DND-41 (cell line): ENCODE measurements at regions not wholly inside any gene's neighbourhood (a gene's known extent, or its start where the extent isn't known, plus 50 kb on each side); places are given as distances from the start of the nearest gene placed in this dataset.

Source experiments
- ATAC-seq: fragments of 200-7000 bp; cut with Tn5 transposase; 3 replicates; pipeline ENCODE4 v1.9.1; 2021; ENCODE audit warnings: low read depth; ENCODE audit not compliant: insufficient read depth
- DNase-seq: peaks from one replicate; pipeline ENCODE4 v3.0.0-alpha.2; 2020
- H2AFZ ChIP-seq: 2 replicates; pipeline ENCODE4 v1.6.0; 2012; ENCODE audit warnings: low read depth, low read length
- H3K27ac ChIP-seq: 2 replicates; pipeline ENCODE4 v1.5.1; 2012; ENCODE audit warnings: low read length, inconsistent platforms
- H3K27me3 ChIP-seq: fragments of 200-600 bp; sonication (generic); 2 replicates; pipeline ENCODE4 v1.6.0; 2012; ENCODE audit warnings: low read length, mild to moderate bottlenecking, inconsistent platforms; ENCODE audit not compliant: insufficient read depth, poor library complexity
- H3K36me3 ChIP-seq: 2 replicates; pipeline ENCODE4 v1.5.1; 2012; ENCODE audit warnings: low read length, inconsistent platforms; ENCODE audit not compliant: insufficient read depth
- H3K4me1 ChIP-seq: 2 replicates; pipeline ENCODE4 v1.5.1; 2012; ENCODE audit warnings: mild to moderate bottlenecking, low read length; ENCODE audit not compliant: insufficient read depth
- H3K4me2 ChIP-seq: 2 replicates; pipeline ENCODE4 v1.6.0; 2012; ENCODE audit warnings: mild to moderate bottlenecking, moderate library complexity, low read length, inconsistent platforms; ENCODE audit not compliant: insufficient read depth
- H3K4me3 ChIP-seq, 2 experiments: fragments of 200-600 bp in 1 of 2; shearing (Covaris generic) in 1 of 2; 2 replicates each; pipeline ENCODE4 v1.5.1; 2012 to 2016; ENCODE audit warnings: inconsistent platforms in 2 of 2, low read length in 2 of 2, mild to moderate bottlenecking in 2 of 2, low read depth in 1 of 2, moderate library complexity in 1 of 2
- H3K79me2 ChIP-seq: 2 replicates; pipeline ENCODE4 v1.6.0; 2012; ENCODE audit warnings: low read length, inconsistent platforms; ENCODE audit not compliant: insufficient read depth
- H3K9ac ChIP-seq: 2 replicates; pipeline ENCODE4 v1.6.0; 2012; ENCODE audit warnings: low read depth, mild to moderate bottlenecking, inconsistent platforms, low read length, moderate library complexity
- H3K9me3 ChIP-seq: 2 replicates; pipeline ENCODE4 v1.5.1; 2012; ENCODE audit warnings: low read length, moderate library complexity, mild to moderate bottlenecking, inconsistent platforms; ENCODE audit not compliant: insufficient read depth, severe bottlenecking
- H4K20me1 ChIP-seq: 2 replicates; pipeline ENCODE4 v1.6.0; 2012; ENCODE audit warnings: low read length; ENCODE audit not compliant: insufficient read depth
- CTCF ChIP-seq: IDR thresholded peaks from 2 replicates; pipeline ENCODE4 v1.5.1; 2012; ENCODE audit warnings: borderline replicate concordance, low read length, moderate library complexity, mild to moderate bottlenecking; ENCODE audit not compliant: poor library complexity, severe bottlenecking; ENCODE audit errors: extremely low read depth
- EZH2 ChIP-seq: IDR thresholded peaks from 3 replicates; pipeline ENCODE4 v1.6.1; 2012; ENCODE audit warnings: borderline replicate concordance, low read depth, mild to moderate bottlenecking, moderate library complexity, low read length, inconsistent platforms; ENCODE audit not compliant: severe bottlenecking

DNA sequence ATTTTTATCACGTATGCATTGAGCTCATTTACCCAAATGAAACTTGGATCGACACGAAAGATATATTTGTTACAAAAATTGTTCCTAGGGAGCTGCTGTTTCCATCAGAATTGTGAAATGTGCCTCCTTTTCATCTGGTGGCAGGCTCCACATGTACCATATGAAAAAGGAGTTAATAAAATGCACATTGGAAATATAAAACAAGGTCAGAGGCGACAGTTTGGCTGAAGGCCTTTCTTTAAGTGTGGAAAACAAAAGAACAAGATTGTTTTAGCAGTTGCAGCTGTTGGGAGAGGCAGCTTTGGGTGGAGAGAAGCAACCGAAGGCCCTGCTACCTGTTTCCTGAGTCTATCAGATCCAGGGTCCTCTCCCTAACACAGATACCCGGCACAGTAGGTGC is 334.5 kb upstream of the NT5E start:
- H2AFZ ChIP-seq, result no peak overlapping the region
- no peak overlapping the region for H3K9ac ChIP-seq
- no peaks in the 10 kb centered on the region for H3K4me1 ChIP-seq
- no peak overlapping the region for H3K4me3 ChIP-seq
- no peak overlapping the region for H3K4me2 ChIP-seq
- H3K27me3 ChIP-seq, result no peaks in the 10 kb centered on the region
- no peaks in the 10 kb centered on the region for H3K9me3 ChIP-seq
- H3K27ac ChIP-seq, result no peak overlapping the region
- no peak for ATAC-seq
- no peaks in the 10 kb centered on the region for H3K36me3 ChIP-seq
- H3K79me2 ChIP-seq, result no peaks in the 10 kb centered on the region
- H4K20me1 ChIP-seq, result no peaks in the 10 kb centered on the region
- DNase-seq, result no peak
- no peak for TF ChIP-seq EZH2
- no peak for TF ChIP-seq CTCF

GRCh38 chr6:85114581-85114935 is 335.3 kb upstream of the NT5E start:
- Histone ChIP-seq H3K4me2 (no peak overlapping the region), H3K4me3 (no peak overlapping the region), H3K27me3 (no peaks in the 10 kb centered on the region), H2AFZ (no peak overlapping the region), H3K4me1 (no peaks in the 10 kb centered on the region), H3K36me3 (no peaks in the 10 kb centered on the region), H3K27ac (no peak overlapping the region), H3K9me3 (no peaks in the 10 kb centered on the region), H4K20me1 (no peaks in the 10 kb centered on the region), H3K9ac (no peak overlapping the region), H3K79me2 (no peaks in the 10 kb centered on the region)
- DNase-seq (no peak), ATAC-seq (no peak)
- no peak for TF ChIP-seq EZH2
- no peak for TF ChIP-seq CTCF

- no peak for TF ChIP-seq EZH2
- TF ChIP-seq CTCF, result no peak
- H3K4me2 ChIP-seq, result no peak overlapping the region
- no peak overlapping the region for H2AFZ ChIP-seq
These were observed 335.8 kb upstream of the NT5E start for GRCh38 chr6:85113934-85114580.

GRCh38 chr6:85112540-85112939 is 337.3 kb upstream of the NT5E start:
- Histone ChIP-seq H3K27me3 (no peaks in the 10 kb centered on the region), H3K9ac (no peak overlapping the region), H3K4me3 (no peak overlapping the region), H3K27ac (no peak overlapping the region), H4K20me1 (no peaks in the 10 kb centered on the region), H2AFZ (no peak overlapping the region), H3K4me2 (no peak overlapping the region), H3K36me3 (no peaks in the 10 kb centered on the region), H3K4me1 (no peaks in the 10 kb centered on the region), H3K9me3 (no peaks in the 10 kb centered on the region), H3K79me2 (no peaks in the 10 kb centered on the region)
- no peak for TF ChIP-seq CTCF
- TF ChIP-seq EZH2, result no peak
- ATAC-seq, result no peak
- DNase-seq, result no peak

More at GRCh38 chr6:85113934-85114580, 335.8 kb upstream of the NT5E start:
- Histone ChIP-seq H3K27ac (no peak overlapping the region), H3K36me3 (no peaks in the 10 kb centered on the region), H3K27me3 (no peaks in the 10 kb centered on the region), H3K9ac (no peak overlapping the region), H3K4me3 (no peak overlapping the region), H3K9me3 (no peaks in the 10 kb centered on the region), H3K79me2 (no peaks in the 10 kb centered on the region), H3K4me1 (no peaks in the 10 kb centered on the region), H4K20me1 (no peaks in the 10 kb centered on the region)
- no peak for DNase-seq
- no peak for ATAC-seq
